Peyer's patch (tissue), 4 donors: ENCODE measurements at regions not wholly inside any gene's neighbourhood (a gene's known extent, or its start where the extent isn't known, plus 50 kb on each side); places are given as distances from the start of the nearest gene placed in this dataset.

Experiments
- DNase-seq, 3 donors: peaks; one replicate each; pipeline ENCODE4 v3.0.0-alpha.2; 2017 to 2019
- H3K27ac ChIP-seq, 4 donors: fragments of 200-600 bp; sonication (generic); one replicate each; pipeline ENCODE4 v1.5.1; 2016 to 2019
- H3K27me3 ChIP-seq, 2 donors: fragments of 200-600 bp; sonication (generic); one replicate each; pipeline ENCODE4 v1.5.1; 2019
- H3K36me3 ChIP-seq, 3 donors: fragments of 200-600 bp; sonication (generic); one replicate each; pipeline ENCODE4 v1.5.1; 2016 to 2019
- H3K4me1 ChIP-seq, 4 donors: fragments of 200-600 bp; sonication (generic); one replicate each; pipeline ENCODE4 v1.5.1; 2016 to 2019
- H3K4me3 ChIP-seq, 4 donors: fragments of 200-600 bp; sonication (generic); 1 replicate in 3 of 4; 2 replicates in 1 of 4; pipeline ENCODE4 v1.5.1; 2016 to 2019; ENCODE audit warnings: mild to moderate bottlenecking in 1 of 4
- H3K9me3 ChIP-seq, 4 donors: fragments of 200-600 bp; sonication (generic); one replicate each; pipeline ENCODE4 v1.5.1; 2016 to 2019; ENCODE audit warnings: mild to moderate bottlenecking in 1 of 4
- POLR2A ChIP-seq, 2 donors: fragments of 450-650 bp; IDR thresholded peaks; one replicate each; pipeline ENCODE4 v1.5.1; 2017; ENCODE audit warnings: antibody characterized with exemption in 2 of 2, mild to moderate bottlenecking in 2 of 2, moderate library complexity in 2 of 2
- TF ChIP-seq, protein P1 (sequence below), 6 experiments: fragments of 450-650 bp in 4 of 6; fragments of 200-600 bp in 2 of 6; sonication (generic) in 1 of 6; IDR thresholded peaks; one replicate each; pipeline ENCODE4 v1.5.1; 2017 to 2019; ENCODE audit warnings: antibody characterized with exemption in 6 of 6, mild to moderate bottlenecking in 3 of 6, moderate library complexity in 1 of 6

DNA sequence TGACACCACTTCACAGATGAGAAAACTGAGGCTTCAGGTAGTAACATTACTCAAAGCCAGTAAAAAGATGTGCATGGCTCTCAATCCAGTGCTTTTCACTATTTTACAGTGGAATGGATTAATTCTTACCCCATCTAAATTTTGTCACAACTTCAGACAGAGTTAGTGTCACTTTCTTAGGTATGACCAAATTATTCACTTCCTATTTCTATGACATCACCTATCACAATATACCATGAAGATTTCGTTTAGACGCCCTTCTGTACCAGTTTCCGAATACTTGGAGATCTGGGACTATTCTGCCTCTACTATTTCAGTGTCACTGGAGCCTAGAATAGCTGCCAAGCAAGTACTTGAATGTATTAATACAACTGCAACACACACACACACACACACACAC, 437.5 kb downstream of the KLF12 start:
- Histone ChIP-seq H3K36me3 (peaks cover 0 to 12% (median 0%) of the 10 kb centered on the region in 3 donors), H3K4me3 (no peak overlapping the region), H3K27me3 (no peaks in the 10 kb centered on the region), H3K4me1 (no peaks in the 10 kb centered on the region), H3K27ac (no peak overlapping the region), H3K9me3 (no peaks in the 10 kb centered on the region)
- no peak for TF ChIP-seq POLR2A (IDR thresholded peaks at IDR 0.05)
- TF ChIP-seq, protein P1, sequence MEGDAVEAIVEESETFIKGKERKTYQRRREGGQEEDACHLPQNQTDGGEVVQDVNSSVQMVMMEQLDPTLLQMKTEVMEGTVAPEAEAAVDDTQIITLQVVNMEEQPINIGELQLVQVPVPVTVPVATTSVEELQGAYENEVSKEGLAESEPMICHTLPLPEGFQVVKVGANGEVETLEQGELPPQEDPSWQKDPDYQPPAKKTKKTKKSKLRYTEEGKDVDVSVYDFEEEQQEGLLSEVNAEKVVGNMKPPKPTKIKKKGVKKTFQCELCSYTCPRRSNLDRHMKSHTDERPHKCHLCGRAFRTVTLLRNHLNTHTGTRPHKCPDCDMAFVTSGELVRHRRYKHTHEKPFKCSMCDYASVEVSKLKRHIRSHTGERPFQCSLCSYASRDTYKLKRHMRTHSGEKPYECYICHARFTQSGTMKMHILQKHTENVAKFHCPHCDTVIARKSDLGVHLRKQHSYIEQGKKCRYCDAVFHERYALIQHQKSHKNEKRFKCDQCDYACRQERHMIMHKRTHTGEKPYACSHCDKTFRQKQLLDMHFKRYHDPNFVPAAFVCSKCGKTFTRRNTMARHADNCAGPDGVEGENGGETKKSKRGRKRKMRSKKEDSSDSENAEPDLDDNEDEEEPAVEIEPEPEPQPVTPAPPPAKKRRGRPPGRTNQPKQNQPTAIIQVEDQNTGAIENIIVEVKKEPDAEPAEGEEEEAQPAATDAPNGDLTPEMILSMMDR (IDR thresholded peaks at IDR 0.05): no peak
- DNase-seq: no peak

DNA sequence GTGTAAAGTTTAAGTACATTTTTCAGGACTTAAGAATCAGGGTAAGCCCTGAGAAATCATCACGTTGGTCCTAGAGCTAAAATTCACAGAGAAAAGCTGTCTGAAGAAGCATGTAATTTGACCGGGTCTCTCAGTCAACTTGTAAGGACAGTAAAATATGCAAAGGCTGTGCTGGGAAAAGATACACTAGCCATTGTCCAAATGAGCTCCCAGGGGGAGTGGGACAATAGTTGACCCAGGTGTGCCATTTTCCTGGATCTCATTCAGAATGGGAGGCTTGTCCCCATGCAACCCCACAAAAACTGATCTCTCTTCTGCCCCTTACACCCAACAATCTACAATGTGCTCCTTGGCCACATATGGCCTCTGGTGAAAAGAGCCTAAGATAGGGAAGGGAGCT, 437.9 kb downstream of the KLF12 start:
- TF ChIP-seq, protein P1 (IDR thresholded peaks at IDR 0.05): no peak
- no peak for TF ChIP-seq POLR2A (IDR thresholded peaks at IDR 0.05)
- Histone ChIP-seq H3K4me1 (no peaks in the 10 kb centered on the region), H3K36me3 (peaks cover 0 to 12% (median 0%) of the 10 kb centered on the region in 3 donors)

DNA sequence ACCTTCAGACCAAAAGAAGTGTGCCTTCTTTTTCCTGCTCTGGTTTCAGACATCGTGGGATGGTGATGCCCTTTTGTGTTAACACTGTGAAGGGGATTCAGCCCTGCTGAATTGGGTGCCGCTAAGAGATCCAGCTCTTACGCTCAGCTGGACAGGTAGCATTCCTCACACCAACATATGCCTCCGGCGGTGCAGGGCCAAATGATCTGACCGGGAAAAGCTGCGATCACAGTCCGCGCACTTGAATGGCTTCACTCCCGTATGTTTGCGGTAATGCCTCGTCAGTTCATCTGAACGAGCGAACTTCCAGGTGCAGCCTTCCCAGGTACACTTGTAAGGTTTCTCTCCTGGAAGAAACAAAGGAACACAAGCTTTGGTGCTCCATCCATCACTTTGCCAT, 438.9 kb downstream of the KLF12 start:
- H3K36me3 ChIP-seq: peaks cover 0 to 12% (median 0%) of the 10 kb centered on the region in 3 donors
- no peaks in the 10 kb centered on the region for H3K9me3 ChIP-seq
- TF ChIP-seq, protein P1 (IDR thresholded peaks at IDR 0.05): no peak
- no peak for TF ChIP-seq POLR2A (IDR thresholded peaks at IDR 0.05)
- no peak overlapping the region for H3K4me3 ChIP-seq
- no peaks in the 10 kb centered on the region for H3K4me1 ChIP-seq
- no peak for DNase-seq
- no peaks in the 10 kb centered on the region for H3K27me3 ChIP-seq
- no peak overlapping the region for H3K27ac ChIP-seq

More for the DNA sequence above, 437.9 kb downstream of the KLF12 start:
- no peak for DNase-seq
- Histone ChIP-seq H3K9me3 (no peaks in the 10 kb centered on the region), H3K27me3 (no peaks in the 10 kb centered on the region), H3K4me3 (no peak overlapping the region), H3K27ac (no peak overlapping the region)

DNA sequence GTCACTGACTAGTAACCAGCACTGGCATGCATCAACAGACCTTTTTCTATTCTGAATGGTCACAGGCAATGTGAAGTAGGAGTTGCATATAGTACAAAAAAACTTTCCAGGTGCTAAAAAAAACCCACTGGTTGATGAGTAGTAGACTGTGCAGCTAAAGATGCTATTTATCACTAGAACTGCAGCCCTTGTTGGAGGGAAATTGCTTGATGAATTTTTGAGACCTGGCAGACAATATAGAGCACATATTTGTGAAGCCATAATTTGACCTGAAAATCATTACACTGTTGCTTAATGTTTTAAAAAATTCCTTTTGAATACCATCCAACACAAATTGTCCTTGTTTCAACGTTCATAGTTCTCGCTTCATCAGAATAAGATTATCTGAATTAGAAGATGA, 441.0 kb downstream of the KLF12 start:
- DNase-seq: no peak
- H3K9me3 ChIP-seq: no peaks in the 10 kb centered on the region
- TF ChIP-seq, protein P1 (IDR thresholded peaks at IDR 0.05): no peak
- TF ChIP-seq POLR2A (IDR thresholded peaks at IDR 0.05): no peak
- no peak overlapping the region for H3K4me3 ChIP-seq
- H3K36me3 ChIP-seq: peaks cover 0 to 12% (median 0%) of the 10 kb centered on the region in 3 donors
- H3K27me3 ChIP-seq: no peaks in the 10 kb centered on the region
- no peak overlapping the region for H3K27ac ChIP-seq
- H3K4me1 ChIP-seq: no peaks in the 10 kb centered on the region

DNA sequence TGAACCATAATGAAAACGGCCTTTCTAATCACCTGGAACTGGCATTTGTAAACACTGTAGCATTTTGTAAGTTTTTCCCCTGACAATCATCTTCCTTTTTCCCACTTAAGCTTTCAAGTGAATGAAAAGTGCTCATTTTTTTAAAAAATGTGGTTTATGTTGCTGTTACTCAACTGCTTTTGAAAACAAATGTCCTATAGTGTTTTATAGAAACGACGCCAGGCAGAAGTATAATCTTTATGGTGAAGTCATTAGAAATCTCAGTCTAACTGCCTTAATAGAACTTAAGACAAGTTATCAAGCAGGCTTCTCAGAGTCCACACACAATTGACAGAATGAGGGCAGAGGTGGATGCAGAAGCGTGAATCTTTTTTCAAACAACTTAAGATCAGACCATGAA, 442.3 kb downstream of the KLF12 start:
- peaks cover 0 to 12% (median 0%) of the 10 kb centered on the region in 3 donors for H3K36me3 ChIP-seq
- H3K4me3 ChIP-seq: no peak overlapping the region
- H3K4me1 ChIP-seq: no peaks in the 10 kb centered on the region
- no peaks in the 10 kb centered on the region for H3K27me3 ChIP-seq
- no peak for TF ChIP-seq POLR2A (IDR thresholded peaks at IDR 0.05)
- TF ChIP-seq, protein P1 (IDR thresholded peaks at IDR 0.05): no peak
- no peak overlapping the region for H3K27ac ChIP-seq
- no peak for DNase-seq
- H3K9me3 ChIP-seq: no peaks in the 10 kb centered on the region

DNA sequence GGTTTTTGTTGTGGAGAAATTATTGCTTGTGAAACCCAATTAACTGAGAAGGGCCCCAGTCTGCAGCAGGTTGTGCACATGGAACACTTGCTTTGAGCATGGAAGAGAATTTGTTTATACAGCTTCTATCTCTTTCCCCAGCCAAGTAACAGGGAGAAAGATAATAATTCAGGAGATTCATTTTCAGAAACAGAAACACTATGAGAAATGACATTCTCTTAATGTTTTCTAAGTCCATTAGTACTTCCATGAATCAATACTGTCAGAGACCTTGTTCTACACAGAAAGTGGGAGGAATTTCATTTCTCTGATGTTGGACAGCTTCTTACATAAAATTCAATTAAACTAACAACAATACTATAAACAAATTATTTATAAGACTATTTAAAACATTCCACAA, 446.3 kb downstream of the KLF12 start:
- Histone ChIP-seq H3K36me3 (no peaks in the 10 kb centered on the region), H3K4me3 (no peak overlapping the region), H3K27ac (no peak overlapping the region), H3K4me1 (no peaks in the 10 kb centered on the region), H3K9me3 (no peaks in the 10 kb centered on the region), H3K27me3 (no peaks in the 10 kb centered on the region)
- no peak for TF ChIP-seq POLR2A (IDR thresholded peaks at IDR 0.05)
- TF ChIP-seq, protein P1 (IDR thresholded peaks at IDR 0.05): no peak
- no peak for DNase-seq
